Rectal smooth muscle tissue (tissue), 1 donor: ENCODE measurements at regions not wholly inside any gene's neighbourhood (a gene's known extent, or its start where the extent isn't known, plus 50 kb on each side); places are given as distances from the start of the nearest gene placed in this dataset.

Source experiments
- H3K27ac ChIP-seq: one replicate; pipeline ENCODE4 v1.7.0; 2013; ENCODE audit warnings: low read depth, low read length, inconsistent platforms
- H3K27me3 ChIP-seq: one replicate; pipeline ENCODE4 v1.7.0; 2013; ENCODE audit warnings: low read length; ENCODE audit not compliant: control insufficient read depth, insufficient read depth
- H3K36me3 ChIP-seq: one replicate; pipeline ENCODE4 v1.7.0; 2013; ENCODE audit warnings: low read length; ENCODE audit not compliant: control insufficient read depth, insufficient read depth
- H3K4me1 ChIP-seq: one replicate; pipeline ENCODE4 v1.7.0; 2013; ENCODE audit warnings: low read length; ENCODE audit not compliant: control insufficient read depth, insufficient read depth
- H3K4me3 ChIP-seq: one replicate; pipeline ENCODE4 v1.7.0; 2013; ENCODE audit warnings: low read length
- H3K9ac ChIP-seq: one replicate; pipeline ENCODE4 v1.7.0; 2013; ENCODE audit warnings: low read length

DNA sequence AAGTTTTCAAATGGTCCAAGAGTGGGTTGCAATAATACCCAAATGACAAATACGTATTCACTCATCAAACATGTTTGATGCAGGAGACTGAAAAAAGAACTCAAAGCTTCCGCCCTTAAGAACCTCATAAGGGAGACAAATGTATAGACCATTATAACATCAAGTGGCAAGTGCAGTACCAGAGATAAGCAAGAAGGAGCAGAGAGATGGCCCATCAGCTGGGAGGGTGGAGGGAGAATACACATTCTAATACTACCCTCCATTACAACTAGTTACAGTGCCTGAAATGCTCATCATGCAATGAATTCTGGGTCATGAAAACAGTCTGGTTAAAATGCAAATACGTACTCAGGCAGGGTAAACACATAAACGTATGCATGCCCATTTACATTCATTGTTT lies 304.0 kb downstream of the SHQ1 start:
- H3K36me3 ChIP-seq = no peaks in the 10 kb centered on the region
- H3K9ac ChIP-seq = no peak overlapping the region
- no peaks in the 10 kb centered on the region for H3K27me3 ChIP-seq
- H3K4me3 ChIP-seq = no peak overlapping the region
- H3K4me1 ChIP-seq = no peaks in the 10 kb centered on the region
- H3K27ac ChIP-seq = no peak overlapping the region

DNA sequence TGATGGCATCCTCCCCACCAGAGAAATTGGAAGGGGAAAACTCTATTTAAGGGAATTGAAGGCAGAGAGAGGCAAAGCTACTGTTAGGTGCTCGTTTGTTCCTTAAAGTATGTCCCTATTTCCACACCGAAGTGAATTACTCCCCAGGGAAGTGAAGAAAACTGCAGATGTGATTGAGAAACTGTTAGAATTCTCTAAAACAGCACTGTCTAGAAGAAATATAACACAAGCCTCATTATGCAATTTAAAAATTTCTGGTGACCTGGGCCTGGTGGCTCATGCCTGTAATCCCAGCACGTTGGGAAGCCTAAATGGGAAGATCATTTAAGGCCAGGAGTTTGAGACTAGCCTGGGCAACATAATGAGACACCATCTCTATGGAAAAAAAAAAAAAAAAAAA lies 305.0 kb downstream of the SHQ1 start:
- Histone ChIP-seq H3K36me3 (no peaks in the 10 kb centered on the region), H3K4me1 (no peaks in the 10 kb centered on the region), H3K4me3 (no peak overlapping the region), H3K27me3 (no peaks in the 10 kb centered on the region), H3K27ac (no peak overlapping the region), H3K9ac (no peak overlapping the region)

DNA sequence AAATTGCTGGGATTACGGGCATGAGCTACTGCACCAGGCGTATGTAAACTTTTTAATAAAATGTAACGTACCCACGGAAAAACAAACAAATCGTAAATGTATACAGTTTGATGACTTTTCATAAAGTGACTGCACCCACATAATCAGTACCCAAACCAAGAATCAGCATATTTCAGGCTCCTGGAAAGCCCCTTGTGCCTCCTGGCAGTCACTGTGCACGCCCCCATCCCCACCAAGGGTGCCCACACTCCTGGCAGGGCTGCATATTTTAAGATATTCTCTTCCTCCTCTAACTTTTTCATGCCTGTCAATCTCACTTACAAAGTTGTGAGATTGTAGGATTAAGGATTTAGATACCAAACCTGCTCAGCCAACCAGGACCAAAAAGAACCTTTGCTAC lies 305.5 kb downstream of the SHQ1 start:
- no peaks in the 10 kb centered on the region for H3K4me1 ChIP-seq
- H3K9ac ChIP-seq = no peak overlapping the region
- H3K36me3 ChIP-seq = no peaks in the 10 kb centered on the region

DNA sequence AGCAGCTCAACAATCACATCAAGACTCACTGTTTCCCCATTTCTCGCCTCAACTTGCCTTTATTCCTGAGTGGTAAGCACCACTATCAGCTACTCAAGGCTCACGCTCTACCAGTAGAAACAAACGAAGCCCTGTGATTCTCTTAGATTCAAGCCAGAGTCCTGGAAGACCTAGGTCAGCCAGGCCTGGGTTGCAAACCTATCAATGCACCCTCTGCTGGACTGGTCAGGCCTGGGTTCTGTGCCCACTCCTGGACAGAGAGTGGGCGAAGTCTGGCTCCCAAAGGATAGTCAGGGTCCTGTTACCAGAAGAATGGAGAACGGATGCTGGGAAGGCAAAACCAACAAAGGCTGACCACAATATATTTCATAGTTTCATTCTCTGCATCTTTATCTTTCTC lies 308.4 kb downstream of the SHQ1 start:
- H3K9ac ChIP-seq = no peak overlapping the region
- H3K36me3 ChIP-seq = no peaks in the 10 kb centered on the region
- no peak overlapping the region for H3K27ac ChIP-seq
- no peak overlapping the region for H3K4me3 ChIP-seq
- no peaks in the 10 kb centered on the region for H3K4me1 ChIP-seq
- no peaks in the 10 kb centered on the region for H3K27me3 ChIP-seq

More for the DNA sequence above, 305.5 kb downstream of the SHQ1 start:
- Histone ChIP-seq H3K27ac (no peak overlapping the region), H3K4me3 (no peak overlapping the region), H3K27me3 (no peaks in the 10 kb centered on the region)

DNA sequence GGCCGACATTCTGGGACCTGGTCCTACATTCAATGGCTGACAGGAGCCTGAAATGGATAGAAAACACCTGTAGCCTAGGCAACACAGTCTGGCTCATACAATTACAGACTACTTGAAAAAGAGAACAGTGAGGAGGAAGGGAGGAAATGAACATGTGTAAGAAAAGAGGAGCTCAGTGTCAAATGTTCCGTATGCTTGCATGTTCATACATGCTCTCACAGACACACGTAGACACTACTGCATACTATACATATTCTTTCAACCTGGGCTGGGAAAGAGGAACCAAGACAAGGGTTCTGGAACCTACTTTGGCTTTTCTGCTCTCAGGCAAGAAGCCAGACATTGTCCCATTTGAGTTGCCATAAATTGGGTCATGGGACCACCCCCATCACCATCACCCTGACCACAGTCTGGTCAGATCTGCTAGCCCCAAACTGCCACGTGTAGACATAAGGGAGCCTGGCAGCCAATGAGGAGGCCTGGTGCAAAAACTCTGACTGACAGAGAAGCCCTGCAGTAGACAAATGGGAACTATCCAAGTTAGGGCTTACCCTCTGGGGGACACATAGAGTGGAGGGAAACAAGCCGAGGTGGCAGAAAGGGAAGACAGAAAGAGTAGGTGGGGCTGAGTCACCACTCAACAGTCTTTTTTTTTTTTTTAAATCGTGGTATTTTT lies 310.0 kb downstream of the SHQ1 start:
- no peaks in the 10 kb centered on the region for H3K36me3 ChIP-seq
- no peak overlapping the region for H3K4me3 ChIP-seq
- H3K9ac ChIP-seq = no peak overlapping the region
- H3K4me1 ChIP-seq = no peaks in the 10 kb centered on the region
- H3K27ac ChIP-seq = no peak overlapping the region
- H3K27me3 ChIP-seq = no peaks in the 10 kb centered on the region

DNA sequence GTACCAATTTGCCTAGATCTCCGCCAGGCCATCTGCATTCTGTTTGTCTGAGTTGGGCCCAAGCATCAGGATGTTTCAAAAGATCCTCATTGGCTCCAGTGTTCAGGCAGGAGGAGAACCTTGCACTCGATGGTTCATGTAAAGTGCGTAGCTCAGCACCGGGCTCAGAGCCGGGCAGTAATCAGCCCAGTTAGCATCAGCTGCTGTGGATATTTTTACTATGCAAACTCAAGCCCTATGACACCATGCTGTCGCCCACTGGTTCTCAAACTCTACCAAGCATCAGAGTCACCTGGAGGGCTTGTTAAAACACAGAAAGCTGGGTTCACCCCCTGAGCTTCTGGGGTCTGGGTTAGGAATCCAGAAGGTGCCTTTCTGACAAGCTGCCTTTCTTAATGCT lies 310.8 kb downstream of the SHQ1 start:
- Histone ChIP-seq H3K4me1 (no peaks in the 10 kb centered on the region), H3K27ac (no peak overlapping the region), H3K36me3 (no peaks in the 10 kb centered on the region), H3K27me3 (no peaks in the 10 kb centered on the region), H3K4me3 (no peak overlapping the region), H3K9ac (no peak overlapping the region)

DNA sequence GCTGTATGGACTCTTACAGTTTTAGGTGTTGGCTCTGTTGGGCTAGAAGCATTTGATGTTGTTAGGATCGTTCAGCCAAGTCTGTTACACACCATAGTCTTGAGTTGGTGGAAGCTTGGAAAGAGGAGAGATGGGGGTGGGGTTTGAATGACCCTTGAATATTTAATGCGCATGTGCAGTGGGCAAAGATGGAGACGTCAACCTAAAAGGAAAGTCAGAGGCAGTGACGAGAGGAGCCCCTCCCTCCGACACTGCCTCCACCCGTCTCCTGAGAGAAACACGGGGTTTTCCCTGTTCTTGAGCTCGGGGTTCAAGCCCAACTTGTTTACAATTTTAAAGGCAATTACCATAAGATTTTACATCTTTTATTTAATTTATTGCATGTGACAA lies 311.4 kb downstream of the SHQ1 start:
- H3K4me1 ChIP-seq = no peaks in the 10 kb centered on the region
- H3K27me3 ChIP-seq = no peaks in the 10 kb centered on the region
- no peak overlapping the region for H3K4me3 ChIP-seq
- no peak overlapping the region for H3K9ac ChIP-seq
- H3K27ac ChIP-seq = no peak overlapping the region
- H3K36me3 ChIP-seq = no peaks in the 10 kb centered on the region

DNA sequence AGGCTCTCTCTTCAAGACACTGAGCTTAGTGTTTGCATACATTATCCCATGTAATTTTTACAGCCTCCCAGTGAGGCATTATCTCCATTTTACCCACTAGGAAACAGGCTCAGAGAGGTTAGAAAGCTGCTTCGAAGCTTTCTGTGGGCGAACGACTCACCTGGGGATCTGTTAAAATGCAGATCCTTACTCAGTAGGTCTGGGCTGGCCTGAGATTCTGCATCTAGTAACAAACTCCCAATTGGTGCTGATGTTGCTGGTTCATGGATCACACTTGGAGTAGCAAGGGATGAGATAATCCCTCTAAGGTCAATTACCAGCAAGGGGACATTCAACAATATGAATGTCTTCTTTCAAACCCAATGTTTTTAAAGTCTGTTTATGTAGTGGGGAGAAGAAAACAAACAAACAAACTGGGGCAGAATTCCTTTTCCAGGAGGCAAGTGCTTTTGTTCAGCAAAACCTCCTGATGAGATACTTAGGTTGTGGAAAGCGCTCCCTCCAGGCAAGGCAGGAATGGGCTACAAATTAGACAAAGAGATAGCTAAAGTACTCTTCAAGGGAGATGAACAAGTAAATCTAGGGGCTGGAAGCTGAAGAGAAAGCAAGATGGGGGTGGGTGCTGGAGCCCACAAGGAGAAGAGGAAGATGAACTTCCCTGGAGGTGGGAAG lies 311.9 kb downstream of the SHQ1 start:
- Histone ChIP-seq H3K4me3 (no peak overlapping the region), H3K27me3 (no peaks in the 10 kb centered on the region), H3K27ac (no peak overlapping the region), H3K36me3 (no peaks in the 10 kb centered on the region), H3K4me1 (no peaks in the 10 kb centered on the region), H3K9ac (no peak overlapping the region)

DNA sequence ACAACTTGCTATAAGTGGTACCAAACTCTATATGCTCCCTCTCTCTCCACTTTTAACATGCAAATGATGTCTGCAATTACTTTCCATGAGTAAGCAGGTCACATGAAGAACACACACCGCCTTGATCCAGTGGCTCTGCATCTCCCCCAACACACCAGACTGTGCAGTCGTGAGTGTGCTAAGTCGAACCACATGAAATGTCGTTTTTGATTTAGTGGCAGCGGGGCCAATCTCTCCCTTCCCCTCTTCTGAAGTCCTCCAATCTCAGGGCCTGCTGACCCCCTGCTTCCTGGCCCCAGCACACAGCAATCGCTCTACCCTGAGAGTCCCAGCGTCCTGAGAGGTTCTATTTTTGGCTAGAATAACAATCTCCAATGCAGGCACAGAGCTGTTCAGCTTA lies 312.5 kb downstream of the SHQ1 start:
- no peak overlapping the region for H3K9ac ChIP-seq
- no peak overlapping the region for H3K27ac ChIP-seq
- H3K4me1 ChIP-seq = no peaks in the 10 kb centered on the region

DNA sequence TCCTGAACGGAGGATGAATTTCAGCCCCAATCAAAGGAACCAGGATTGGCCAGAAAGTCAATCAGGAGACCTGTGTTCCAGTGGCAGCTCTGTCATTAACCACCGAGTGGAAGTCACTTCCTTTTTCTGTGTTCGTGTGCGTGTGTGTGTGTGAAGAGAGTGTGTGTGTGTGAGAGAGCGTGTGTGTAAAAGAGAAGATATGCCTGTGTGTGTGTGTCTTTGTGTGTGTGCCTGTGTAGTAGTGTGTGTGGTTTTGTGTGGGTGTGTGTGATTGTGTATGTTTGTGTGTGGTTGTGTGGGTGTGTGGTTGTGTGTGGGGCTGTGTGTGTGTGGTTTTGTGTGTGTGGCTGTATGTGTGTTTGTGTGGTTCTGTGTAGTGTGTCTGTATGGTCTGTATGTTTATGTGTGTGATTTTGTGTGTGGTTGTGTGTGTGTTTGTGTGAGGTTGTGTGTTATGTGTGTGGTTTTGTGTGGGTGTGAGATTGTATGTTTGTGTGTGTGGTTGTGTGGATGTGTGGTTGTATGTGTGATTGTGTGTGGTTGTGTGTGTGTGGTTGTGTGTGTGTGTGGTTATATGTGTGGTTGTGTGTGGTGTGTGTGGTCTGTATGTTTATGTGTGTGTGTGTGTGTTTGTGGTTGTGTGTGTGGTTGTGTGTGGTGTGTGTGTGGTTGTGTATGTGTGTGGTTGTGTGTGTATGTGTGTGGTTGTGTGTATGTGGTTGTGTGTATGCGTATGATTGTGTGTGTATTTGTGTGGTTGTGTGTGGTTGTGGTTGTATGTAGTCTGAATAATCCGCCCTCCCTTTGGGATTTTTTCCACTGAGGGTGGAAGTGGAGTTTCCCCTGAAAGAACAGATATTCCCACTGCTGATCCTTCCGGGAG lies 314.4 kb downstream of the SHQ1 start:
- Histone ChIP-seq H3K27me3 (no peaks in the 10 kb centered on the region), H3K4me3 (no peak overlapping the region), H3K27ac (no peak overlapping the region), H3K9ac (no peak overlapping the region), H3K36me3 (no peaks in the 10 kb centered on the region), H3K4me1 (no peaks in the 10 kb centered on the region)

More for the DNA sequence above, 312.5 kb downstream of the SHQ1 start:
- Histone ChIP-seq H3K27me3 (no peaks in the 10 kb centered on the region), H3K4me3 (no peak overlapping the region), H3K36me3 (no peaks in the 10 kb centered on the region)

DNA sequence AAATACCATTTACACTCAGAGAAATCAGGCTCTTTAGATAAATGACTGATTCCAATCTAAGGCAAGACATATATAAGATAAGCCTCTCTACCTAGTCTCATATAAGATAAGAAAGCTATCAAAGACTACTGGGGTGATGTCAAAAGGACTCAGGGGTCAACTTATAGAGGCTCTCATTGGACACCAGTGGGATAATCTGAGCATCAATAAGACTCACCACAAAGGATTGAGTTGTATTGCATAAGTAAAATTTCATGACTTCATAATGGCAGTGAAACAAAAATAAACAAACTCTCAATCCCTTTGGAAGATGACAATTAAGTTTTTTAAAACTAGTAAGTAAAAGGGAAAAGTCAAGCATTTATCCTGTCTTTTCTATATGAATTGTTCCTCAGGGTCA lies 317.8 kb downstream of the SHQ1 start:
- Histone ChIP-seq H3K36me3 (no peaks in the 10 kb centered on the region), H3K27ac (no peak overlapping the region), H3K9ac (no peak overlapping the region), H3K4me3 (no peak overlapping the region), H3K27me3 (no peaks in the 10 kb centered on the region), H3K4me1 (no peaks in the 10 kb centered on the region)

DNA sequence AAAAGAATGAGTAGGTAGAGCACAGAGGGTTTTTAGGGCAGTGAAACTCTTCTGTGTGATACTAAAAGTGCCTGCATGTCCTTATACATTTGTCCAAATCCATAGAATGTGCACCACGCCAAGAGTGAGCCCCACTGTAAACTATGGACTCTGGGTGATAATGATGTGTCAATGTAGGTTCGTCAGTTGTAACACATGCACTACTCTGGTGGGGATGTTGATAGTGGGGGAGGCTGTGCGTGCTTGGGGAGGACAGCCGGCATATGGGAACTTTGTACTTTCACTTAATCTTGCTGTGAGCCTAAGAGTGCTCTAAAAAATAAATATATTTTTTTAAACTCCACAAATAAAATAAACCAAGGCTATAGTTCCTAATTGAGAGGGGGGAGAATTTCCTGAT lies 319.2 kb downstream of the SHQ1 start:
- H3K27ac ChIP-seq = no peak overlapping the region
- H3K9ac ChIP-seq = no peak overlapping the region
- no peak overlapping the region for H3K4me3 ChIP-seq
- H3K27me3 ChIP-seq = no peaks in the 10 kb centered on the region
- no peaks in the 10 kb centered on the region for H3K4me1 ChIP-seq
- no peaks in the 10 kb centered on the region for H3K36me3 ChIP-seq
